WTC11 (cell line): ENCODE measurements at regions not wholly inside any gene's neighbourhood (a gene's known extent, or its start where the extent isn't known, plus 50 kb on each side); places are given as distances from the start of the nearest gene placed in this dataset.

Experiments used
- CREM ChIP-seq: sonication (generic); formaldehyde crosslinking; IDR thresholded peaks from 2 replicates; pipeline ENCODE4 v1.8.1; 2022; ENCODE audit warnings: mild to moderate bottlenecking, missing genetic modification reagents, moderate library complexity
- ETV6 ChIP-seq: sonication (generic); formaldehyde crosslinking; IDR thresholded peaks from 2 replicates; pipeline ENCODE4 v1.8.1; 2022; ENCODE audit warnings: mild to moderate bottlenecking, missing genetic modification reagents
- NFE2L1 ChIP-seq: sonication (generic); formaldehyde crosslinking; IDR thresholded peaks from 2 replicates; pipeline ENCODE4 v1.8.1; 2023; ENCODE audit warnings: missing genetic modification reagents
- ZNF263 ChIP-seq: sonication (generic); formaldehyde crosslinking; IDR thresholded peaks from 2 replicates; pipeline ENCODE4 v1.8.1; 2022; ENCODE audit warnings: low read depth, mild to moderate bottlenecking, moderate library complexity, missing genetic modification reagents
- TF ChIP-seq, protein P1 (sequence below): fragments of 200-600 bp; IDR thresholded peaks from 2 replicates; pipeline ENCODE4 v1.8.0; 2022; ENCODE audit warnings: antibody characterized with exemption
- TF ChIP-seq, protein P2 (sequence below): sonication (generic); formaldehyde crosslinking; IDR thresholded peaks from 2 replicates; pipeline ENCODE4 v1.8.1; 2022; ENCODE audit warnings: low read depth, missing genetic modification reagents, borderline replicate concordance
- TF ChIP-seq, protein P3 (sequence below): sonication (generic); formaldehyde crosslinking; IDR thresholded peaks from 2 replicates; pipeline ENCODE4 v1.8.1; 2023; ENCODE audit warnings: mild to moderate bottlenecking, missing genetic modification reagents, borderline replicate concordance

DNA sequence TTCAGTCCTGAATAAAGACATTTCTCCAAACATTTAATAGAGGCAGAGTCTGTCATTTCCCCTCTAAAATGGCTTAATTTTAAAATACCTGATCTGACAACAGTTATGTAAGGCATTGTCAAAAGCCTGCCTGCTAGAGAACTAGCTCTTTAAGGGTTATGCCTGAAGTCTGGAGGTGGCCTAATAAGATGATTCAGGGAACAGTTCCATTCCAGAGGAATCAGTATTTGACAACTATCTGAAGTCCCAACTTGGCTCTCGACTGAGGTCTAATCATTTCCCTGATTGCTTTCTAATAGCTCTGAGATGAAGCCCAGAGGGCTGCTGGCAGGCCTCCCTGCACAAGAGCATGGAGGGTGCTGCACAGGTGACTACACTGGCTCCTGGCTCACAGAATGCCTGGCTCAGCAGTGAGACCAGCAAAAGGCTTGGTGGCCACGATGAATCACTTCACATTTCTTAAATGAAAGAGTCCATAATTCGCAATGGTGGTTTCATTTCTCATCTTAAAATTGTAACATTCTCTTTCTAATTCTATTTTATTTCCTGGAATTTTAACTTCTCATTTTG lies 509.6 kb upstream of the POM121L12 start:
- TF ChIP-seq NFE2L1 (CRISPR knock-in tag), result no peak
- TF ChIP-seq, protein P1, sequence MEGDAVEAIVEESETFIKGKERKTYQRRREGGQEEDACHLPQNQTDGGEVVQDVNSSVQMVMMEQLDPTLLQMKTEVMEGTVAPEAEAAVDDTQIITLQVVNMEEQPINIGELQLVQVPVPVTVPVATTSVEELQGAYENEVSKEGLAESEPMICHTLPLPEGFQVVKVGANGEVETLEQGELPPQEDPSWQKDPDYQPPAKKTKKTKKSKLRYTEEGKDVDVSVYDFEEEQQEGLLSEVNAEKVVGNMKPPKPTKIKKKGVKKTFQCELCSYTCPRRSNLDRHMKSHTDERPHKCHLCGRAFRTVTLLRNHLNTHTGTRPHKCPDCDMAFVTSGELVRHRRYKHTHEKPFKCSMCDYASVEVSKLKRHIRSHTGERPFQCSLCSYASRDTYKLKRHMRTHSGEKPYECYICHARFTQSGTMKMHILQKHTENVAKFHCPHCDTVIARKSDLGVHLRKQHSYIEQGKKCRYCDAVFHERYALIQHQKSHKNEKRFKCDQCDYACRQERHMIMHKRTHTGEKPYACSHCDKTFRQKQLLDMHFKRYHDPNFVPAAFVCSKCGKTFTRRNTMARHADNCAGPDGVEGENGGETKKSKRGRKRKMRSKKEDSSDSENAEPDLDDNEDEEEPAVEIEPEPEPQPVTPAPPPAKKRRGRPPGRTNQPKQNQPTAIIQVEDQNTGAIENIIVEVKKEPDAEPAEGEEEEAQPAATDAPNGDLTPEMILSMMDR, result no peak
- no peak for TF ChIP-seq CREM (CRISPR knock-in tag)
- no peak for TF ChIP-seq ZNF263
- TF ChIP-seq, protein P2, sequence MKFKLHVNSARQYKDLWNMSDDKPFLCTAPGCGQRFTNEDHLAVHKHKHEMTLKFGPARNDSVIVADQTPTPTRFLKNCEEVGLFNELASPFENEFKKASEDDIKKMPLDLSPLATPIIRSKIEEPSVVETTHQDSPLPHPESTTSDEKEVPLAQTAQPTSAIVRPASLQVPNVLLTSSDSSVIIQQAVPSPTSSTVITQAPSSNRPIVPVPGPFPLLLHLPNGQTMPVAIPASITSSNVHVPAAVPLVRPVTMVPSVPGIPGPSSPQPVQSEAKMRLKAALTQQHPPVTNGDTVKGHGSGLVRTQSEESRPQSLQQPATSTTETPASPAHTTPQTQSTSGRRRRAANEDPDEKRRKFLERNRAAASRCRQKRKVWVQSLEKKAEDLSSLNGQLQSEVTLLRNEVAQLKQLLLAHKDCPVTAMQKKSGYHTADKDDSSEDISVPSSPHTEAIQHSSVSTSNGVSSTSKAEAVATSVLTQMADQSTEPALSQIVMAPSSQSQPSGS (CRISPR knock-in tag), result no peak
- TF ChIP-seq, protein P3, sequence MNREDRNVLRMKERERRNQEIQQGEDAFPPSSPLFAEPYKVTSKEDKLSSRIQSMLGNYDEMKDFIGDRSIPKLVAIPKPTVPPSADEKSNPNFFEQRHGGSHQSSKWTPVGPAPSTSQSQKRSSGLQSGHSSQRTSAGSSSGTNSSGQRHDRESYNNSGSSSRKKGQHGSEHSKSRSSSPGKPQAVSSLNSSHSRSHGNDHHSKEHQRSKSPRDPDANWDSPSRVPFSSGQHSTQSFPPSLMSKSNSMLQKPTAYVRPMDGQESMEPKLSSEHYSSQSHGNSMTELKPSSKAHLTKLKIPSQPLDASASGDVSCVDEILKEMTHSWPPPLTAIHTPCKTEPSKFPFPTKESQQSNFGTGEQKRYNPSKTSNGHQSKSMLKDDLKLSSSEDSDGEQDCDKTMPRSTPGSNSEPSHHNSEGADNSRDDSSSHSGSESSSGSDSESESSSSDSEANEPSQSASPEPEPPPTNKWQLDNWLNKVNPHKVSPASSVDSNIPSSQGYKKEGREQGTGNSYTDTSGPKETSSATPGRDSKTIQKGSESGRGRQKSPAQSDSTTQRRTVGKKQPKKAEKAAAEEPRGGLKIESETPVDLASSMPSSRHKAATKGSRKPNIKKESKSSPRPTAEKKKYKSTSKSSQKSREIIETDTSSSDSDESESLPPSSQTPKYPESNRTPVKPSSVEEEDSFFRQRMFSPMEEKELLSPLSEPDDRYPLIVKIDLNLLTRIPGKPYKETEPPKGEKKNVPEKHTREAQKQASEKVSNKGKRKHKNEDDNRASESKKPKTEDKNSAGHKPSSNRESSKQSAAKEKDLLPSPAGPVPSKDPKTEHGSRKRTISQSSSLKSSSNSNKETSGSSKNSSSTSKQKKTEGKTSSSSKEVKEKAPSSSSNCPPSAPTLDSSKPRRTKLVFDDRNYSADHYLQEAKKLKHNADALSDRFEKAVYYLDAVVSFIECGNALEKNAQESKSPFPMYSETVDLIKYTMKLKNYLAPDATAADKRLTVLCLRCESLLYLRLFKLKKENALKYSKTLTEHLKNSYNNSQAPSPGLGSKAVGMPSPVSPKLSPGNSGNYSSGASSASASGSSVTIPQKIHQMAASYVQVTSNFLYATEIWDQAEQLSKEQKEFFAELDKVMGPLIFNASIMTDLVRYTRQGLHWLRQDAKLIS (CRISPR knock-in tag), result no peak
- no peak for TF ChIP-seq ETV6
